Loucy (cell line): ENCODE measurements at regions not wholly inside any gene's neighbourhood (a gene's known extent, or its start where the extent isn't known, plus 50 kb on each side); places are given as distances from the start of the nearest gene placed in this dataset.

Experiments used
- H2AFZ ChIP-seq: fragments of 200-600 bp; sonication (generic); 2 replicates; pipeline ENCODE4 v1.6.0; 2016; ENCODE audit warnings: antibody characterized with exemption, mild to moderate bottlenecking, low read length, moderate library complexity
- H3F3A ChIP-seq: fragments of 200-600 bp; 2 replicates; pipeline ENCODE4 v1.6.0; 2016; ENCODE audit warnings: antibody characterized with exemption, low read depth, mild to moderate bottlenecking
- H3K27me3 ChIP-seq: fragments of 200-600 bp; sonication (generic); 2 replicates; pipeline ENCODE4 v1.6.1; 2014; ENCODE audit warnings: low read length, mild to moderate bottlenecking; ENCODE audit not compliant: insufficient read depth, poor library complexity, severe bottlenecking
- H3K36me3 ChIP-seq: fragments of 200-600 bp; sonication (generic); 2 replicates; pipeline ENCODE4 v1.6.1; 2016; ENCODE audit warnings: low read length; ENCODE audit not compliant: insufficient read depth
- H3K4me1 ChIP-seq: fragments of 200-600 bp; sonication (generic); 2 replicates; pipeline ENCODE4 v1.5.1; 2014; ENCODE audit warnings: low read length, mild to moderate bottlenecking; ENCODE audit not compliant: insufficient read depth, poor library complexity, severe bottlenecking
- H3K4me2 ChIP-seq: fragments of 200-600 bp; sonication (generic); 2 replicates; pipeline ENCODE4 v1.6.0; 2014; ENCODE audit warnings: antibody characterized with exemption, low read length, low read depth, mild to moderate bottlenecking; ENCODE audit not compliant: poor library complexity, severe bottlenecking
- H3K4me3 ChIP-seq: fragments of 200-600 bp; sonication (generic); 2 replicates; pipeline ENCODE4 v1.5.1; 2014; ENCODE audit warnings: low read length, mild to moderate bottlenecking, mixed read lengths; ENCODE audit not compliant: poor library complexity, severe bottlenecking
- H3K79me2 ChIP-seq: fragments of 200-600 bp; sonication (generic); 2 replicates; pipeline ENCODE4 v1.6.1; 2014; ENCODE audit warnings: low read length; ENCODE audit not compliant: insufficient read depth
- H3K9ac ChIP-seq: fragments of 200-600 bp; sonication (generic); 2 replicates; pipeline ENCODE4 v1.6.0; 2014; ENCODE audit warnings: mild to moderate bottlenecking, low read depth, low read length, moderate library complexity; ENCODE audit not compliant: poor library complexity, severe bottlenecking
- H3K9me2 ChIP-seq: fragments of 200-600 bp; sonication (generic); replicated peaks from 2 replicates; pipeline ENCODE4 v1.6.1; 2016; ENCODE audit warnings: low read depth, low read length, mixed read lengths
- H3K9me3 ChIP-seq: fragments of 200-600 bp; sonication (generic); 2 replicates; pipeline ENCODE4 v1.6.1; 2014; ENCODE audit warnings: mild to moderate bottlenecking, antibody characterized with exemption, low read length, low read depth; ENCODE audit not compliant: insufficient read depth
- H4K20me1 ChIP-seq: fragments of 200-600 bp; sonication (generic); 2 replicates; pipeline ENCODE4 v1.6.0; 2014; ENCODE audit warnings: antibody characterized with exemption, low read length, mild to moderate bottlenecking; ENCODE audit not compliant: insufficient read depth, poor library complexity, severe bottlenecking
- EZH2phosphoT487 ChIP-seq: fragments of 200-600 bp; IDR thresholded peaks from 2 replicates; pipeline ENCODE4 v1.6.1; 2018; ENCODE audit warnings: antibody characterized with exemption, mild to moderate bottlenecking, moderate library complexity, borderline replicate concordance
- TF ChIP-seq, protein P1 (sequence below): fragments of 200-600 bp; sonication (generic); conservative IDR thresholded peaks from 2 replicates; pipeline ENCODE4 v1.5.1; 2014; ENCODE audit warnings: mild to moderate bottlenecking, antibody characterized with exemption, low read length

DNA sequence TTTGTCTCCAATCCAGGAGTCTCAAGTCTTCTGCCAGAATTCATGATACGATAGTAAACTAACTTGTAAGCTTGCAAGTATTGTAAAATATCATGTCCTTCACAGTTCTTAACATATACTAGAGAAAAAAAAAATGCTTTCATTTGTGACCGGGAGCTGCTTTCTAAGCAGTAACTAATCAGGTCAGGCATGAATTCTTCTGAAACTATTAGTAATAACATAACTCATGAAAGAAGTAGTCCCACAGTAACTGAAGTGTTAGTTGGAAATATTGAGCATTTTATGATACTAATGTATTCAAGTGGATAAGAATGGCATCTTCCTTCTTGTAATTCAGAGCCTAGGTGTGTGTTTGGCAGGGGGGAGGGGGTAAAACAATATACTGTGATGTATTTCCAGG, 665.6 kb downstream of the DNAJB9 start:
- no peaks in the 10 kb centered on the region for H3F3A ChIP-seq

DNA sequence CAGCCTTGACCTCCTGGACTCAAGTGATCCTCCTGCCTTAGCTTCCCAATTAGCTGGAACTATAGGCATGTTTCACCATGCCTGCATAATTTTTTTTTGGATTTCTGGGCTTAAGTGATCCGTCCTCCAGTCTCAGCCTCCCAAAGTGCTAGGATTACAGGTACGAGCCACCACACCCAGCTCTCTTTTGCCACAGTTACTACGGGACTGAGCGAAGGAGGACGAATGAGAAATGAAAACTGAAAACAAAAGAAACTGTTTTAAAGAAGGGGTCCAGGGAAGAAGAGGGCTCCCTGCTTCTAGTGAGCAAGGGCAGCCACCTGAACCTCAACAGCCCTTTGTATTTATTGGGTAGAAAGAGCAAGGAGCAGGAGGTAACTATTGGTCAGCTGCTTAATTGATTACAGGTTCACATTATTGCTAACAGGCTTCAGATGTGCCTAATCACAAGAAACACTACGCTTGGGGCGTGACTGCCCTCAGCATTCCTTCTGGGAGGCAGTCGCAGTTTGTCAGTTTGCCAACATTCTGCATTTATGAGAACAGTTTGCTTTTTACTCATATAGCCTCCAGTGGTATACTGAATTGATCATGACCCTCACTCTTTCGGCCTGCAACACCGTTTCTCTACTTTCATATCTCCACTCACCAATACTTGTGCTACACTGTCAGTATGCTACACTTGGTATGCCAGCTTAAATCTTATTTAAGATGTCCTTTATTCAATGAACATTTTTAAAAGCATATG, 676.8 kb downstream of the DNAJB9 start:
- H2AFZ ChIP-seq = no peak overlapping the region
- H3K4me1 ChIP-seq = no peaks in the 10 kb centered on the region
- no peaks in the 10 kb centered on the region for H3K27me3 ChIP-seq
- no peaks in the 10 kb centered on the region for H3K36me3 ChIP-seq
- no peaks in the 10 kb centered on the region for H3F3A ChIP-seq
- H3K4me3 ChIP-seq = no peak overlapping the region
- H3K9me2 ChIP-seq = 0 out of 2 replicates have a peak, but pooled peaks cover 4% of the 10 kb centered on the region
- no peaks in the 10 kb centered on the region for H3K9me3 ChIP-seq
- no peaks in the 10 kb centered on the region for H4K20me1 ChIP-seq
- TF ChIP-seq, protein P1, sequence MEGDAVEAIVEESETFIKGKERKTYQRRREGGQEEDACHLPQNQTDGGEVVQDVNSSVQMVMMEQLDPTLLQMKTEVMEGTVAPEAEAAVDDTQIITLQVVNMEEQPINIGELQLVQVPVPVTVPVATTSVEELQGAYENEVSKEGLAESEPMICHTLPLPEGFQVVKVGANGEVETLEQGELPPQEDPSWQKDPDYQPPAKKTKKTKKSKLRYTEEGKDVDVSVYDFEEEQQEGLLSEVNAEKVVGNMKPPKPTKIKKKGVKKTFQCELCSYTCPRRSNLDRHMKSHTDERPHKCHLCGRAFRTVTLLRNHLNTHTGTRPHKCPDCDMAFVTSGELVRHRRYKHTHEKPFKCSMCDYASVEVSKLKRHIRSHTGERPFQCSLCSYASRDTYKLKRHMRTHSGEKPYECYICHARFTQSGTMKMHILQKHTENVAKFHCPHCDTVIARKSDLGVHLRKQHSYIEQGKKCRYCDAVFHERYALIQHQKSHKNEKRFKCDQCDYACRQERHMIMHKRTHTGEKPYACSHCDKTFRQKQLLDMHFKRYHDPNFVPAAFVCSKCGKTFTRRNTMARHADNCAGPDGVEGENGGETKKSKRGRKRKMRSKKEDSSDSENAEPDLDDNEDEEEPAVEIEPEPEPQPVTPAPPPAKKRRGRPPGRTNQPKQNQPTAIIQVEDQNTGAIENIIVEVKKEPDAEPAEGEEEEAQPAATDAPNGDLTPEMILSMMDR = no peak
- no peak for TF ChIP-seq EZH2phosphoT487
- H3K9ac ChIP-seq = no peak overlapping the region
- H3K79me2 ChIP-seq = no peaks in the 10 kb centered on the region
- H3K4me2 ChIP-seq = no peak overlapping the region

More for the DNA sequence above, 665.6 kb downstream of the DNAJB9 start:
- Histone ChIP-seq H3K36me3 (no peaks in the 10 kb centered on the region), H3K9me2 (no peaks in the 10 kb centered on the region), H3K4me2 (no peak overlapping the region), H3K27me3 (no peaks in the 10 kb centered on the region), H2AFZ (no peak overlapping the region), H3K4me1 (no peaks in the 10 kb centered on the region), H3K9ac (no peak overlapping the region), H3K79me2 (no peaks in the 10 kb centered on the region), H3K9me3 (no peaks in the 10 kb centered on the region), H3K4me3 (no peak overlapping the region), H4K20me1 (no peaks in the 10 kb centered on the region)
- no peak for TF ChIP-seq EZH2phosphoT487
- TF ChIP-seq, protein P1 = no peak

DNA sequence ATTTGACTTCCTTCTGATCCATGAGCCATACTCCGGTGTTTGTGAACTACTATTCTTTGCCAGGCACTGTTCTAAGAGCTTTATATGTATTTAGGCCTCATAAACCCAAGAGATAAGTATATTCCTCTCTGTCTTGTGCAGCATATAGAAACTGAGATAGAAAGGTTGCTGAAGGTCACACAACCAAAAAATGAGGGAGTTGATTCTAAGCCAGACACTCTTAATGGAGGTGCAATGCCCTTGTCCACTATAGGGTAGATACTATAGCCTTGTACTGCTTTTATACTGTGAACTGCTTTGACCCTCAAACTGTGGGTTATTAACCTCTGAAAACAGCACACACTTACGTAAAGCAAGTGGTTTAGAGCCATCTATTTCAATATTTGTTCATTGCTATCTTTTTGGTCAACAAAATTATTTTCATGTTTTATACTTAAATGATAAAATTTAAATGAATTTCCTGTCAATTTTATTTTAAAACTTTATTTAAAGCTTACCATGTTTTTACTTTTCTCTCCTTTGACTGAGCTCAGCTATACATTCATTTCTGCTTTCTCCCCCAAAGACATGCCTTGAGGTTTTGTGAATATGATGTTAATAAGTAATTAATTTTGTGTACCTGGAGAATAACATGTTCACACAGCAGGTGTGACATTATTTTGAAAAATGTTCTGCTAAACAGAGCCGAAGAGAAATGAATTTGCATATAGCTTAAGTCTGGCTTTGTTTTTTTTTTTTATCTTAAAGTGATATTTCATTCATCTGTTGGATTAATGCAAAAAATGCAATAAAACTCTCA, 687.3 kb downstream of the DNAJB9 start:
- Histone ChIP-seq H3K4me3 (no peak overlapping the region), H3K36me3 (no peaks in the 10 kb centered on the region), H3F3A (no peaks in the 10 kb centered on the region), H3K9ac (no peak overlapping the region), H4K20me1 (no peaks in the 10 kb centered on the region), H3K4me2 (no peak overlapping the region), H3K9me2 (no peaks in the 10 kb centered on the region), H3K79me2 (no peaks in the 10 kb centered on the region), H3K4me1 (no peaks in the 10 kb centered on the region), H3K27me3 (no peaks in the 10 kb centered on the region), H3K9me3 (no peaks in the 10 kb centered on the region), H2AFZ (no peak overlapping the region)
- TF ChIP-seq, protein P1 = no peak
- no peak for TF ChIP-seq EZH2phosphoT487
